HG03280 (cell line): ENCODE measurements at regions not wholly inside any gene's neighbourhood (a gene's known extent, or its start where the extent isn't known, plus 50 kb on each side); places are given as distances from the start of the nearest gene placed in this dataset.

Source experiments
- ATAC-seq: cut with Tn5 transposase; IDR thresholded peaks from one replicate; pipeline ENCODE4 v1.9.1; 2021; ENCODE audit warnings: mild to moderate bottlenecking, moderate library complexity; ENCODE audit not compliant: unreplicated experiment

DNA sequence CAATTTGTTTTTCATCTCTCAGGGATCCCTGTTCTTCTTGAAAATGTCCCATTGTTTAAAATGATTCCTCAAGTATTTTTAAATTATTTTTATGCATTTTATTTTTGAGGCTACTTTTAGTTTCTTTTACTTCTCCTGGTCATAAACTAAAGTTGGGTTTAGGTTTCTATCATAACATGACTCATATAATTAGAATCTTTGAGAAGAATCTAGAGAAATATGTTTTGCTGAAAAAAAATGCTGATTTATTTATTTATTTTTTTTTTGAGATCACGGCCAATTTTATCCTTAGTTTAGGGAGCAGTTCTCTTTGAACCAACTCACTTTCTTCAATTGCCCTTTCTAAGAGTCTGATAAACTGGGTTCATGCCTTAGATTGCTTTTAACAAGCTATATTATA lies 1157.1 kb downstream of the BCL11B start:
- no peak for ATAC-seq

DNA sequence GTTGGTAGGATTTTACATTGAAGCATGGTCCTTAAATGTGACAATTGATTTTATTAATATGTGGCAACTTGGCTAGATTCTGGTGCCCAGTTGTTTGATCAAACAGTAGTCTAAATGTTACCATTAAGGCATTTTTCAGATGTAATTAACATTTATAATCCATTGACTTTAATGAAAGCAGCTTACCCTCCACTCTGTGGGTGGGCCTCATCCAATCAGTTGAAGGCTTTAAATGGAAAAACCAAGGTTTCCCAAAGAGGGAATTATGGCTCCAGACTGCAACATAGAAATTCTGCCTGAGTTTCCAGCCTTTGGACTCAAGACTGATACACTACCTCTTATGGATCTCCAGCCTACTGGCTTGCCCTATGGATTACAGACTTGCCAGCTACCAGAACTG lies 1153.2 kb downstream of the BCL11B start:
- ATAC-seq = no peak

DNA sequence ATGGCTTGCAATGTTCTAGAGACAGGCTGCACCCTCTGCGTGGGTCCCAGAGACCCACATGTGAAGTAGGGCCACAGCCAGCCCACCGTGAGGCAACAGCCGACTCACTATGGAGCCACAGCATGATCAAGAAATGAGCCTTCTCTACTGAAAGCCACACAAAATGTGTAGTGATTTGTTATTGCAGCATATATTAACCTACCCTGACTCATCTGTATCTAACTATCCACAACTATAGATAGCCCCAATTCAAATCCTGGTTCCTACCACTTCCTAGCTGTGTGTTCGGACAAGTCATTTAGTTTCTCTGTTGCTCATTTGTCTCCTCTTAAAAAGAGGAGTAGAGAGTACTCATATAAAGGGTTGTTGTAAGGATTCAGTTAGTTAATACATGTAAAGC lies 1152.3 kb downstream of the BCL11B start:
- ATAC-seq = no peak

DNA sequence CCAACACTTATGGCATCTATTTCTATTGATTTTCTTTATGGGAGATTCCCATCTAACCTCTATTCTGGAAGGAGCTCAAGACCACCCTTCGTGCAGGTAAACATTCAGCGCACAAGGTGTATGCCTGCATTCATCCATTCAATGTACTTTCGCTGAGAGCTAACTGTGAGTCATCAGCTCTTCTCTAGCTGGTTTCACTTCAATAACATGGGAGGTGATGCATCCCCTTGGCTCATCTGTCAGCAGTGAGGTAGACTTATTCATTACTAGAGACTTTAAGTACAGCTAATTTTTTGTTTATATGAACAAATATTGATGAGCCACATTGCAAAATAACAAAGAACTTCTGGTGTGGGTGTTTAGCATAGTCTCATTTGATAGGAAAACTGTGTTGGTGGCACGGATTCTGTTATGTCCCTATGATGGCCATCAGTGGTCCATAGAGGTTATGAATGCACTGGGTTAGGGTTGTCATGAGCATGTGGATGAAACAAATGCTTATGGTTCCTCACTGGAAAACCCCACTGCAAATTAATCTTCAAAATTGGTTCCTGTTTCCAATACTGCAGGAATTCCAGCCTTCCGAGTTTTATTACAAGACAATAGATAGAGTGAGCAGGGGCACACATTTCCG lies 1151.0 kb downstream of the BCL11B start:
- ATAC-seq = no peak

DNA sequence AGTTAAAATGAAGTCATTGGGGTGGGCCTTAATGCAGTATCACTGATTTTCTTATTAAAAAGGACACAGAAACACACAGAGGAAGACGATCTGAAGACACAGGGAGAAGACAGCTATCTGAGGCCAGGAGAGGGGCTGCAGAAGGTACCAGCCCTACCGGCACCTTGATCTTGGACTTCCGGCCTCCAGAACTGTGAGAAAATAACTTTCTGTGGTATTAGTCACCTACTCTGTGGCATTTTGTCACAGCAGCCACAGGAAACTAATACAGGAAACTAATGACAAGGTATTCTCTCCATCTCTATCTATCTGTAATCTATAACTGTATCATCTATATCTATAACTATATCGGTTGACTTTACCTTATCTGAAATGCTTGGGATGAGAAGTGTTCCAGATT lies 1149.5 kb downstream of the BCL11B start:
- no peak for ATAC-seq

DNA sequence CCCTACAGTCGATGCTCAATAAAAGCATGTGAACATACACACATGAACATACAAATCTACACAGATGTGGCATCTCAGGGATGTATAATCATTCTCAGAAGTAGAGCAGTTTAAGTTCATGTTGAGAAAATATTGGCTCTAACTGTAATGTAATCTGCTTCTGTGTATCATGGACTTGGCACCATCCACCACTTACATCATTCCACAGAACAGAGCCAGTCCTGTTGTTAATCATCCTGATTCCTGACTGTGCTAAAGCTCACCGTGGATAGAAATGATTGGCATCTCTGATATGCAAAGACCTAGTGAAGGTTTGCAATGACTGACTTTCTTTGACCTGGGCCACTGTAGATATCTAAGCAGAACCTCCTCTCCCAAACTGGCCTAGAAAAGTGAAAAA lies 1141.3 kb downstream of the BCL11B start:
- no peak for ATAC-seq

DNA sequence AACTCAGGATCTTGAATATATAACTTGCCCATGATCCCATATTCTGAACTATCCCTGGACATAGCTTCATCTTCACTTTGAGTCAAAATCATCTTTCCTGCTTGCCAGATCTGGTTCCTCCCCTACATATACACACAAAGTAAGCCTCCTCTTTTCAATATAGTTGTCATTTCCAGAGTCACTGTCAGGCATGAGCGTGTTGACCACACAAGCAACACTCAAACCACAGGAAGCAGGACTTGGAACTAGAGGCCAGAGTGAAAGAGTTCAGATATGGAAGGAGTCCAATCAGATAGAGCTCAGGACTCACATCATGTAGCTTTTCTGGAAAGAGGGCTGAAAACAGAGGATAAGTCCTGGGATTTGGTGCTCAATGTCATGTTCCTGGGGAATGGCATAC lies 1140.6 kb downstream of the BCL11B start:
- no peak for ATAC-seq

DNA sequence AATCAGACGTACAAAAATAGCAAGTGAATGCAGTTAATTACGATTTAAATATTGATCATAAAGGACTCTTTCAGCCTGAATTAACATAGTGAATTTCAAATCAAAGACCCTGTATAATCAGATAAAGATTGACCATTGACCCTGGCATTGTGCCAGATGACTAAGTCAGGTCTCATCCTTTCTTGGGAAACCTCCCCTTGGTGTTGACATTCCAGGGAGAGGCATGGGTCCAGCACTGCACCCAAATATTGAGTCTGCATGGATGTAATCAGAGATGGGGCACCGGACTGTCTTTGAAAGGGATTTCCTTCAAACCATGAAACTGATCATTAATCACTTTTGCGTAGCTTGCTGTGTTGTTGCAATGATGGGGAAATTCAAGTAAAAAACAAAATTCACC lies 1138.2 kb downstream of the BCL11B start:
- ATAC-seq = no peak

DNA sequence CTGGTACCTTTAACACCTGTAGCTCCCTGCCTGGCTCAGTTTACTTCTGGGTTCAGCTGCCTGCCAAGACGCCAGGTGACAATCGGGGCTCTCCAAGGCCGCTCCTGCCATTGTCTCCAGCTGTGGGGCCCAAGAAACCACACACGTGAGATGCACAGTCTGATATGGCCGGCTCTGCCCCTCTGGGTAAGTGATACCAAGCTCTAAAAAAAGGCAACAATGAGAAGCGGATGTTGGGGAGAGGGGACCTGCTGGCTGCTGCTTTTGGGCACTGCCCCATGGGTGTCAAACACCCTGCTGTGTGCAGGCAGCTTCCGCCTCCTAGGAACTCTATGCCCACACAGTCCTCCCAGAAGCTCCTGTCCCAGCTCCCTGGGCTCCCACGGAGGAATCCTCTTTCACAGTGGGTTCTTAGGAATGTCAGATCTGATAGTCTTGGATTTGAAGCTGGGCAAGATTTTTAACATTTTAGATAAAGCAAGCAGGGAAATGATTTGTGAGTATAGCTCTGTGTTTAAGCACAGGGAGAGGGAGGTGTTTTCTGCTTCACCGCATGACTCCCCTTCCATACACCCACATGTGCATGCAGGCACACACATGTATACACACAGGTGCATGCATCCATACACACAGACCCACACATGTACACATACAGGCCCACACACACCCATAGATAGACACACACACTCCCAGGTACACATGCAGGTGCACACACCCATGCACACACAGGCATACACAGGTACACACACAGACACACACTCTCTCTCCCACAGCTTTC lies 1135.8 kb downstream of the BCL11B start:
- ATAC-seq = no peak

DNA sequence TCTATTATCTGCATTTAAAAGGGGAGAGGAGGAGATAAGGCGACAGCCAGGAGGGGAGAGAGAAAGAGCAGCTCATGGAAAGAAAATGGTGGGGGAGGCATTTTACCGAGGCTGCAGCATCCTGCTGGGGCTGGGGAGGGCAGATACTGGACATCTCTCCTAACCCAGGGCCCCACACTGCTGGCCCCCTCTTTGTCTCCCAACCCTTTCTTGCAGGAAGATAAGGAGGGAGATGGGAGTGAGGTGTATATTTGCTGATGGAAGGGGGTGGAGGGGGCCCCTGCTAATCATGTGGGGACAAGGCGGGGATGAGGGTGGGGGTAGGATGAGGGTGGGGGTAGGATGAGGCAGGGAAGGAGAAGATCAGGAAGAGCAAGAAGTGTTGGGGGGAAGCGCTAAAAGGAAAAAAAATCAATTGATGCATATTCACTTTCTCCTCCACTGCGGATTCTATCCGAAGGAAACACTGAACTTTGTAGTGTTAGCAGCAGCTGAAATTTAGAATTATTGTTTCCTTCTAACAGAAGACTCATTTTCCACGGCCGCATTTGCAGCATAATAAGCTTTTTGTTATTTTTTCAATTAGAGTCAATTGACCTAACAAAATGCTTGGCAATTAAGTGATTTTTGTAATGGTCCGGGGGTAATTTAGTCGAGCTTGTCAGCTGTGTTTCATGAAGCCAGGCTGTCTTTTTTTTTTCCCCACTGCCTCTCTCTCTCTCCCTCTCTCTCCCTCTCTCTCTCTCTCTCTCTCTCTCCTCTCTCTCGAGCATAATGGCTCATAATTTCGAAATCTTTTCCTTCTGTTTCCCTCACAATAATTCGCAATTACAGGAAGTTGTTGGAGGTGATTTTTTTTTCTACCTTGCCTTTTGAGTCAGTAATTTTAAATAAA lies 1134.6 kb downstream of the BCL11B start:
- ATAC-seq = no peak

DNA sequence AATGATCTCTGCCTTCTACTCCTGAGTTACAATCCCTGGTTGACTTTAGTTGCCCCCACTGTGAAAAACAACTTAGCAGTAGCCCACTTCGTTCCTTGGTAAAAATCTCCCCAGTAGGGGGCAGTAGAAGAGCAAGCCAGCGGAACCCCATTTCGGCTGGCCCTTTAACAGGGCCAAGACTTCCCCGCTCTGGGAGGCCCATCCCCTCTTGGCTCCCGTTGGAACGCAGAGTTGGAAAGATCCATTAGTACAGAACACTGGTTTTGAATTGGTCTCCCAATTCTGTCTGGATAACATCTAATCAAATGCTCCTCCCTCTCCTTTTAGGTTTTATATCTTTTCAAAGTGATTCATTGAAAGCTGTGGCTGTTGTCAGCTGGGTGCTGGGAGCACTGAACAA lies 1133.3 kb downstream of the BCL11B start:
- ATAC-seq = no peak

DNA sequence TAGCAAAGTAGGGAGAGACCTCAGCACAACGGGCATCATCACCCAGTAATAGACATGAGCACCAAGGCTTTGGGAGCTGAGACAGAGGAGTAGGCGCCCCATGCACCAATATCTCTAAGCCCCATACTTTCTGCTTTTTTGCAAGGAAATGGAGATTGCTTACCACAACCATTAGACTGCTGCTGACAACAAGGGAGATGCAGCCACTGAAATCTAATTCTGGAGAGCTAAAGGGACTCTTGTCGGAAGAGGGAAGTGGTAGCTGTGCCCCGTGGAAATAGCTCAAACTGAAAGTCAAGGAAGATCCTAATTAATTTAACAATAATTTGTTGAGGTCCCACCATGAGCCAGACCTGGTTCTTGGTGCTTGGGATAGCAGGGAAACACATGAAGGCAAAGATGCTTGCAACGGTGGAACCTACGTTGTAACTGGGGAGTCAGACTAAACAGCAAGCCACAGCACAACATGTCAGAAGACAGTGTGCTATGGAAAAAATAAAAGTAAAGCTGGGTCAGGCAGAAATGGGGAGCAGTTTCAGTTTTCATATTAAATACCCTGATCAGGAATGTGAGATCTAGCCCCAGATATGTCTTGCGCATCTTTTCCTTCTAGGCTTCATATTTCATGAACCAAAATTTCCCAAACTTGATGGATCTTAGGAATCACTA lies 1131.0 kb downstream of the BCL11B start:
- ATAC-seq = no peak

DNA sequence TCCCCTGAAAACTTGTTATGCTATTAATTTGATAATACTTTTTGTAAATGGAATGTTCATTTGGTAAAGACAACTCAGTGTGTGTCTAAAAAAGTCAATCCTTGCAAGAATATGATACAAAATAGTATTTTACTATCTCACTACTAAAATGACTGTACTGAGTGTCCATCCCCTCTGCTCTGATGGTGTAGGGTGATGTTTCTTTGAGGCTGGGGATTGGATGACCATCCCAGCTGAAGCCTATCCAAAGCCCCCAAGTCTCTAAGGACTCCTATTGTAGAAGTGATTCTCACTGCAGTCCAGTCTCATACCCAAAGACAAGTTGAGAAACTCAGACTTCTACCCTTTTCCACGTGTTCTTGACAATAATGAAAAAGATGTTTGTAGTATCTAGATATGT lies 1128.4 kb downstream of the BCL11B start:
- ATAC-seq = no peak

DNA sequence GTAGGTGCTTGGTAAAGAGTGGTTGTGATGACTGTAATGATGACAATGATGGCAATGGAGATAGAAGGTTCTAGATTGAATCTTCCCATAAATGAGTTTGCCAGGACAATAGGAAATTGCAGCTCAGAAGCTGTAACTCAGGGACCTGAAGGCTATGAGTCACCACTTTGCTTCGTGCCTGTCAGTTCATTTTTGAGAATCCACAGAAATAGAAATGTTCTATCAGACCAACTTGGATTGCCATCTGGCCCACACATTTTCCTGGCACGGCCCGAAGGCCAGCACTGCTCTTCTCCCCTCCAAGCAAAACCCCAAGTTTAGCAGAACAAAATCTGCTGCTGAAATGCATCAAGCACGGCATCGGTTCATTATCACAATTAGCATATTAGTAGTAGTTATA lies 1127.0 kb downstream of the BCL11B start:
- no peak for ATAC-seq

DNA sequence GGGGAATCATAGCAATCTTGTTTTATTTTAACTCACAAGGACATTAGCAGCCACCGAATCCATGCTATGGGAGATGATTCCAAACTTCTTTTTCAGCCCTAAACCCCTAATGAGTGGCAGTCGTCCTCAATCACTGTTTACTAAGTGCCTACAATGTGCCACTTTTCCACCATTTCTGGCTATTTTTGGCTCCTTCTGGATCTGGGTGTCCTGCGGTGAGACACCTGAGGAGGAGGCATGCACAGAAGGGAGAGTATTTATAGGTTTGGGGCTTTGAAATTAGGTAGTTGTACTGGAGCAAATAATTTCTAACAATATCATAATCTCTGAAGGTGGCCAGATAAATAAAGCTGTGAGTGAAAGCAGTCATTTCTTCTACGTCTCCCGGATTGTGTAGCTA lies 1125.6 kb downstream of the BCL11B start:
- ATAC-seq = no peak

DNA sequence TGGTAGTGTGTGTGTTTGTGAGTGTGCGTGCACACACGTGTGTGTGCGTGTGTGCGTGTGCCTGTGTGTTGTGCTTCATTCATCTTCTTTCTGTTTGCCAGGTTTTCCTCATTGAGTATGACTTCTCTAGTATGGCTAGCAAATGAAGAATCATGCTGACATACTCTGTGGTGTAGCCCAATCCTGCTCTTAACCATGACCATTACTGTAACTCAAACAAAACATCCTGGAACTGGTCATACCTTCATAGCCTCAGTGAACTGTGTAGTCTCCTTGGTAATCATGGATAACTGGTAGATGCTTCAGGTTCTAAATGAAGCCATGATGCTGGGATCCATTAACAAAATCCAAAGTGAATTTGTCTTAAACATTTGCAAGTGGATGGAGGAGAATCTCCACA lies 1117.7 kb downstream of the BCL11B start:
- ATAC-seq = no peak

DNA sequence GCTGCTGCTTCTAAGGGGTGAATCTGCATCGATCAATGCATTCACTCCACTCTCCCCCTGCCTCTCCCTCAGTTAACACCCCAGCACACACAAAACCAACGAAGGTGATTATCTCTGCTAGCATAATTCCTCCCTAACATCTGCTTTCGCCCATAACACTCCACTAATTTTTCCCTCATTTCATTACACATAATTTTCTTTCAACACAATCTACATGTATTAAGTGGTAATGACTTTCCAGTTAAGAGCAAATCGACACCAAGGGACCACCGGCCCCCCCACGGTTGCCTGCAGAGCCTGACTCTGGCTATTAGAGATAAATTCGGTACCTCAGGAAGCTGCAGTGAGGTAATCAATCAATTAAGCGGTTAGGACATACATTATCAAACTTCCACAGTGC lies 1115.6 kb downstream of the BCL11B start:
- no peak for ATAC-seq

DNA sequence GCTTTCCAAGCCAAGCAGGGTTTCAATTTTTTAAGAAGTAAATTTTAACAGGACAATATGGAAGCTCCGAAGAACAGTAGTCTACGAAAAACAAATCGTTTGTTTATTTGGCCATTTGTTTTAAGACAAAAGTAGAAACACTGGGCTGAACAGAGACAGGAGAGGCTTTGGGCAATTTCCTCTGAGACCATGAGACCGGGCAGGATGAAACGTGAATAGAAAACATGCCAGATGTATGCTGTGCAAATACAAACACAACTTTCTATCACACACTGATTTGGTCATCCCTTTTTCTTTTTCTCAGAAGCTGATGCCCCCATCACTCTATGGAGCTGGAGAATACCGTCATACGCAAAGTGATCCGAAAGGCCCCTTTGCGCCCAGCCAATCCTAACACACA lies 1111.1 kb downstream of the BCL11B start:
- ATAC-seq = no peak

DNA sequence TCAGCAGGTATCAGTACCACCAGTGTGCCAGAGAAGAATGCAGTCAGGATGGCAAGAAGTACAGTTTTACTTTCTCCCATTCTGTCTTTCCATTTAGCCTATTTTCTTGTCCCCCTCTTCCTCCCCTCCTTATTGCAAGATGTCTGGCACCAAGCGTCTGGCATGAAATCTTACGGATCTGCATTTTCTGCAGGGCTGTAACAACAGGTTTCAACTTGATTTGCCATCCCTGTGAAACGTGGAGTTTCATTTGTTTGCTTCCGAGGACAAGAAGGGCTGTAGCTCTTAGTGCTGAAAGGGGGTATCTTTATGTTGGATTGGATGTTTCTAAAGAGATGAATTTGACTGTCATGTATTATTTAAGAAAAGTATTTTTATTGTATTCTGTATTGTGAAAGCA lies 1110.6 kb downstream of the BCL11B start:
- ATAC-seq = no peak

DNA sequence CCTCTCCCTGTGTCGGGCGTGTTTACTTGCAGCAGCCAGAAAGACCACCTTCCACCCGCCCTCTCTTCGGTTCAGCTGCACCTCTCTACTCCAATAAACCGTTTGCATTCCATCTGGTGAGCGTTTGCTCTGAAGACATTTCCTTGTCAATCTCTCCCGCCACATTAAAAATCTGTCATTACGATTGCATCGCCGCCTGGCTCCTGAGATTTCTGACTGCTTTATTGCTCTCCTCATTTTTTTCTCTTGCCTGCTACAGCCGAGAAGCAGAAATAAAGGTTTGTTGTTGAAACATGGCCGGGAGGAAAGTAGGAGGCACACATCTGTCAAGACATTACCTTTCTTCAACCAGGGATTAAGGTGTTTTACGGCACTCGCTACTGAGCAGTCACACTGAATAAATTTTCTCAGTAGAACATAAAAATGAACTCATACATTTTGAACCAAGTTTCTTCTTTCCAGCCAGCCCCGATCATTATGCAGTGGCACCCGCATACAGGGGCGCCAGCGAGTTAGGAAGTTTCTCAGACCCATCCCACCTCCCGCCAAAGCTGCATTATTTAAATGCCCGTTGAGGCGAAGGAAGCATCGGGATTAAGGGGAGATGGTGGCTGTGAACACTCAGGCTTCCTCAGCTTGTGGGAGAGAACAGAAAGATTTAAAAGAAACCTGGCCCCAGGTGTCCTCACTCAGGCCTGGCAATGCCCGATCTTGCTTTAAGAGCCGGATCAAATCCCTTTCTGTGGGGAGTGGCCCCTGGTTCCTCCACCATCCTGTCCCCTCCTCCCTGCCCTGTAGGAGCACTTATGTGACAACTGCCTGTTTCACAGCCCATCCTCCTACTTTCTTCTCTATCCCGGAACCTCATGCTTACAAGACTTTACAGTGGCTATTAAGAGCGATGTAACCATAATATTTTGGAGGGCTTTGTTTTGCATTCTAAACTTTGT lies 1108.9 kb downstream of the BCL11B start:
- no peak for ATAC-seq
